ENCODE measurements at regions not wholly inside any gene's neighbourhood (a gene's known extent, or its start where the extent isn't known, plus 50 kb on each side); places are given as distances from the start of the nearest gene placed in this dataset.
"Not testable (repeated sequence)": the region's sequence is repeated elsewhere in the genome, so short reads cannot be mapped to it uniquely, and the experiment has no call there.

- ATAC-seq = no peak
These were observed 200.1 kb upstream of the NRG3 start for GRCh38 chr10:81674941-81675340.

GRCh38 chr10:81679291-81679690 is 195.7 kb upstream of the NRG3 start:
- ATAC-seq = no peak

GRCh38 chr10:81680359-81680758 is 194.6 kb upstream of the NRG3 start:
- no peak for ATAC-seq

- ATAC-seq = no peak
These were observed 186.5 kb upstream of the NRG3 start for GRCh38 chr10:81688459-81688858.

- ATAC-seq = no peak
These were observed 178.2 kb upstream of the NRG3 start for GRCh38 chr10:81696609-81697388.

GRCh38 chr10:81704596-81704995 is 170.4 kb upstream of the NRG3 start:
- ATAC-seq = no peak

GRCh38 chr10:81708416-81708815 is 166.6 kb upstream of the NRG3 start:
- ATAC-seq = no peak

- ATAC-seq = peak in 1 of 2 donors; percentile 30
These were observed 166.1 kb upstream of the NRG3 start for GRCh38 chr10:81708929-81709328.

GRCh38 chr10:81722399-81722798 is 152.6 kb upstream of the NRG3 start:
- no peak for ATAC-seq

GRCh38 chr10:81724431-81724830 is 150.6 kb upstream of the NRG3 start:
- no peak for ATAC-seq

- no peak for ATAC-seq
These were observed 149.1 kb upstream of the NRG3 start for GRCh38 chr10:81725851-81726250.

GRCh38 chr10:81728692-81729091 is 146.3 kb upstream of the NRG3 start:
- ATAC-seq = no peak

- no peak for ATAC-seq
These were observed 144.1 kb upstream of the NRG3 start for GRCh38 chr10:81730891-81731290.

- no peak for ATAC-seq
These were observed 141.5 kb upstream of the NRG3 start for GRCh38 chr10:81733542-81733941.

- not testable (repeated sequence) for ATAC-seq
These were observed 139.8 kb upstream of the NRG3 start for GRCh38 chr10:81735167-81735566.

- ATAC-seq = no peak
These were observed 115.9 kb upstream of the NRG3 start for GRCh38 chr10:81759111-81759510.

- ATAC-seq = no peak
These were observed 90.8 kb upstream of the NRG3 start for GRCh38 chr10:81784111-81784597.

- ATAC-seq = no peak
These were observed 82.3 kb upstream of the NRG3 start for GRCh38 chr10:81792729-81793128.

- ATAC-seq = no peak
These were observed 68.2 kb upstream of the NRG3 start for GRCh38 chr10:81806842-81807241.

- no peak for ATAC-seq
These were observed 60.2 kb upstream of the NRG3 start for GRCh38 chr10:81814842-81815241.

GRCh38 chr10:81817596-81818170 is 57.3 kb upstream of the NRG3 start:
- no peak for ATAC-seq

- ATAC-seq = no peak
These were observed 54.6 kb upstream of the NRG3 start for GRCh38 chr10:81820418-81820817.

All from activated CD4-positive, CD25-positive, alpha-beta regulatory T cell treated with anti-CD3 and anti-CD28 coated beads, Interleukin-2, amount 50 U/mL, for 24 hours (primary cell).